Esophagus squamous epithelium (tissue), 5 donors: ENCODE measurements at regions not wholly inside any gene's neighbourhood (a gene's known extent, or its start where the extent isn't known, plus 50 kb on each side); places are given as distances from the start of the nearest gene placed in this dataset.

Experiments used
- DNase-seq: peaks from one replicate; lab custom pipeline; 2025; lab: John Stamatoyannopoulos, UW
- H3K27ac ChIP-seq, 4 donors: fragments of 200-600 bp; sonication (generic); one replicate each; pipeline ENCODE4 v1.5.1; 2016 to 2019; ENCODE audit warnings: mild to moderate bottlenecking in 1 of 4
- H3K27me3 ChIP-seq, 4 donors: fragments of 200-600 bp; sonication (generic); 1 replicate in 3 of 4; 2 replicates in 1 of 4; pipeline versions ENCODE4 v1.5.1 to v1.6.0; 2017 to 2021; ENCODE audit warnings: antibody characterized with exemption in 1 of 4
- H3K36me3 ChIP-seq, 3 donors: fragments of 200-600 bp; sonication (generic); one replicate each; pipeline ENCODE4 v1.5.1; 2016 to 2019
- H3K4me1 ChIP-seq, 3 donors: fragments of 200-600 bp; sonication (generic); one replicate each; pipeline ENCODE4 v1.5.1; 2017 to 2019
- H3K4me3 ChIP-seq, 4 donors: fragments of 200-600 bp; sonication (generic); 1 replicate in 3 of 4; 2 replicates in 1 of 4; pipeline ENCODE4 v1.5.1; 2016 to 2019; ENCODE audit warnings: mild to moderate bottlenecking in 2 of 4, moderate library complexity in 1 of 4
- H3K9me3 ChIP-seq, 3 donors: fragments of 200-600 bp; sonication (generic); one replicate each; pipeline ENCODE4 v1.5.1; 2016 to 2019
- CTCF ChIP-seq, 6 experiments: fragments of 450-650 bp in 4 of 6; fragments of 200-600 bp in 2 of 6; sonication (generic) in 2 of 6; IDR thresholded peaks; one replicate each; pipeline ENCODE4 v1.5.1; 2016 to 2019; ENCODE audit warnings: antibody characterized with exemption in 6 of 6, mild to moderate bottlenecking in 4 of 6, moderate library complexity in 4 of 6
- POLR2A ChIP-seq, 4 donors: fragments of 450-650 bp; IDR thresholded peaks; one replicate each; pipeline ENCODE4 v1.6.1; 2017; ENCODE audit warnings: antibody characterized with exemption in 4 of 4, mild to moderate bottlenecking in 4 of 4, moderate library complexity in 3 of 4
- WGBS, 2 donors: methylation state at CpG; one replicate each; pipeline ENCODE4 v1.1.5; 2018; 5-methylcytosine and 5-hydroxymethylcytosine counted together
- intact Hi-C: fragments of 100-400 bp; cut with DNase I; formaldehyde crosslinking; loops from one replicate; pipeline ENCODE4 v1.15.0; 2022
- donor health status: DM: yes; HTN: yes; CAD: no.

GRCh38 chr12:104834607-104835006 is 123.5 kb downstream of the SLC41A2 start:
- TF ChIP-seq POLR2A (IDR thresholded peaks at IDR 0.05): no peak
- no peak for TF ChIP-seq CTCF (IDR thresholded peaks at IDR 0.05)
- H3K36me3 ChIP-seq: no peaks in the 10 kb centered on the region
- H3K4me1 ChIP-seq: no peaks in the 10 kb centered on the region
- H3K4me3 ChIP-seq: no peak overlapping the region
- no peak for DNase-seq
- H3K9me3 ChIP-seq: no peaks in the 10 kb centered on the region
- intact Hi-C loops: no loop called here
- H3K27ac ChIP-seq: no peak overlapping the region
- H3K27me3 ChIP-seq: no peaks in the 10 kb centered on the region

GRCh38 chr12:104833756-104834155 is 124.3 kb downstream of the SLC41A2 start:
- Histone ChIP-seq H3K27ac (no peak overlapping the region), H3K4me1 (no peaks in the 10 kb centered on the region), H3K27me3 (no peaks in the 10 kb centered on the region), H3K36me3 (no peaks in the 10 kb centered on the region), H3K4me3 (no peak overlapping the region), H3K9me3 (no peaks in the 10 kb centered on the region)
- 93 to 100% methylated on average over 1 of the region's 1 CpG for WGBS, 2 donors
- DNase-seq: no peak
- TF ChIP-seq POLR2A (IDR thresholded peaks at IDR 0.05) (no peak), CTCF (IDR thresholded peaks at IDR 0.05) (no peak)
- intact Hi-C loops: no loop called here

GRCh38 chr12:104828015-104828414 is 130.1 kb downstream of the SLC41A2 start:
- no peak for TF ChIP-seq POLR2A (IDR thresholded peaks at IDR 0.05)
- no peak overlapping the region for H3K4me3 ChIP-seq
- H3K9me3 ChIP-seq: peaks cover 0 to 25% (median 9%) of the 10 kb centered on the region in 3 donors
- DNase-seq: no peak
- no peaks in the 10 kb centered on the region for H3K27me3 ChIP-seq
- no peak overlapping the region for H3K27ac ChIP-seq
- intact Hi-C loops: no loop called here
- no peaks in the 10 kb centered on the region for H3K36me3 ChIP-seq
- 40% methylated on average over 1 of the region's 7 CpGs; no CpG with 5 or more reads in 1 of the 2 donors for WGBS, 2 donors
- no peaks in the 10 kb centered on the region for H3K4me1 ChIP-seq

GRCh38 chr12:104827587-104827986 is 130.5 kb downstream of the SLC41A2 start:
- Histone ChIP-seq H3K27me3 (no peaks in the 10 kb centered on the region), H3K36me3 (no peaks in the 10 kb centered on the region), H3K4me3 (no peak overlapping the region), H3K9me3 (peaks cover 0 to 25% (median 9%) of the 10 kb centered on the region in 3 donors), H3K4me1 (no peaks in the 10 kb centered on the region), H3K27ac (no peak overlapping the region)
- WGBS, 2 donors: 79 to 83% methylated on average over 9 of the region's 9 CpGs
- DNase-seq: no peak
- intact Hi-C loops: no loop called here
- TF ChIP-seq CTCF (IDR thresholded peaks at IDR 0.05) (peak in 1 of 6 experiments; percentile 33), POLR2A (IDR thresholded peaks at IDR 0.05) (no peak)

GRCh38 chr12:104825408-104825807 is 132.7 kb downstream of the SLC41A2 start:
- intact Hi-C loops: no loop called here
- H3K27ac ChIP-seq: no peak overlapping the region
- no peaks in the 10 kb centered on the region for H3K27me3 ChIP-seq
- peaks cover 0 to 25% (median 9%) of the 10 kb centered on the region in 3 donors for H3K9me3 ChIP-seq
- H3K4me1 ChIP-seq: no peaks in the 10 kb centered on the region
- TF ChIP-seq POLR2A (IDR thresholded peaks at IDR 0.05) (no peak), CTCF (IDR thresholded peaks at IDR 0.05) (peak in 2 of 6 experiments; percentile 23 to 45)
- no peak for DNase-seq
- no peaks in the 10 kb centered on the region for H3K36me3 ChIP-seq
- H3K4me3 ChIP-seq: no peak overlapping the region
- 40 to 75% methylated on average over 1 to 2 of the region's 2 CpGs for WGBS, 2 donors

GRCh38 chr12:104823985-104824461 is 134.1 kb downstream of the SLC41A2 start:
- no peaks in the 10 kb centered on the region for H3K4me1 ChIP-seq
- H3K9me3 ChIP-seq: peaks cover 0 to 25% (median 9%) of the 10 kb centered on the region in 3 donors
- H3K27ac ChIP-seq: no peak overlapping the region
- H3K27me3 ChIP-seq: no peaks in the 10 kb centered on the region
- H3K36me3 ChIP-seq: no peaks in the 10 kb centered on the region
- TF ChIP-seq CTCF (IDR thresholded peaks at IDR 0.05) (no peak), POLR2A (IDR thresholded peaks at IDR 0.05) (no peak)
- no peak for DNase-seq
- intact Hi-C loops: no loop called here
- 67 to 68% methylated on average over 5 to 6 of the region's 10 CpGs for WGBS, 2 donors
- no peak overlapping the region for H3K4me3 ChIP-seq
